GM19043 (cell line): ENCODE measurements at regions not wholly inside any gene's neighbourhood (a gene's known extent, or its start where the extent isn't known, plus 50 kb on each side); places are given as distances from the start of the nearest gene placed in this dataset.
"Not testable (repeated sequence)": the region's sequence is repeated elsewhere in the genome, so short reads cannot be mapped to it uniquely, and the experiment has no call there.

Experiments
- ATAC-seq: cut with Tn5 transposase; IDR thresholded peaks from one replicate; pipeline ENCODE4 v1.9.1; 2021; ENCODE audit warnings: low read depth; ENCODE audit not compliant: unreplicated experiment

DNA sequence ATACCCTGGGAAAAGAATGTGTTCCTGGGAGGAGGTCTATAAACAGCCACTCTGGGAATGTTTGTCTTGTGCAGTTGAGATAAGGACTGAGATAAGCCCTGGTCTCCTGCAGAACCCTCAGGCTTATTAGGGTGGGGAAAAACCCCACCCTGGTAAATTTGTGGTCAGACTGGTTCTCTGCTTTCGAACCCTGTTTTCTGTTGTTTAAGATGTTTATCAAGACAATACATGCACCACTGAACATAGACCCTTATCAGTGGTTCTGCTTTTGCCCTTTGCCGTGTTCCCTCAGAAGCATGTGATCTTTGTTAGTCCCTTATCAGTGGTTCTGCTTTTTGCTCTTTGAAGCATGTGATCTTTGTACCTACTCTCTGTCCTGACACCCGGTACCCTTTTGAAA, 956.0 kb downstream of the GRID1 start:
- not testable (repeated sequence) for ATAC-seq

GRCh38 chr10:85413570-85413969, 953.0 kb downstream of the GRID1 start:
- no peak for ATAC-seq

DNA sequence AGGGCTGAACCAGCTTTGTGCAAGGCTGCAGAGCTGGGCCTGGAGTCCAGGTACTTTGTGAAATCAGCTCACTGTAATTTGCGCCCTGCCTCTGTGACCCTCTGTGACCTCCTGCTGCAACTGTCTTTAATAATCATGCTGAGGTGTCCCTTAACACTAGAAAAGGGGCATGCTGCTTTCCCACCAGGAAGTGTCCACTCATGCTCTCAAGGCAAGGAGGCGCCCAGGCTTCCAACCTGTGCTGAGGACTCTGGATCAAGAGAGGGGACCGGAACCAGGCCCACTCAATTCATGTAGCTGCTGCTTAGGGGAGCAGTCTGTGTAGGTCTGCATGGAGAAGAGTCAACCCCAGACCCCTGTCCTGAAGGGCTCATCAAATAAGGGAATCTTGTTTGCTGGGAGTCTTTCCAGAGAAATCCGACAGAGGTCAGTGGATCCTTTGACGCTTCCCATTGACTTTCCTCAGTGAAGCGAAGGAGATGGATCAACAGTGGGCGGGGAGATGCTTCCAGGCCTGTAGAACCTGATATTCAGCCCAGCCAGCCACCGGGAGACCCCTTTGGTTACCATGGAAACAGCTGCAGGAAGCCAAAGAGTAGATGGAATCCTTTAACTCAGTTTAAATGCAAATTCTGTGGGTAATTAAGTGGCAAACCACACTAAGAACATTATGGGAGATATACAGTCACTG, 945.9 kb downstream of the GRID1 start:
- no peak for ATAC-seq

DNA sequence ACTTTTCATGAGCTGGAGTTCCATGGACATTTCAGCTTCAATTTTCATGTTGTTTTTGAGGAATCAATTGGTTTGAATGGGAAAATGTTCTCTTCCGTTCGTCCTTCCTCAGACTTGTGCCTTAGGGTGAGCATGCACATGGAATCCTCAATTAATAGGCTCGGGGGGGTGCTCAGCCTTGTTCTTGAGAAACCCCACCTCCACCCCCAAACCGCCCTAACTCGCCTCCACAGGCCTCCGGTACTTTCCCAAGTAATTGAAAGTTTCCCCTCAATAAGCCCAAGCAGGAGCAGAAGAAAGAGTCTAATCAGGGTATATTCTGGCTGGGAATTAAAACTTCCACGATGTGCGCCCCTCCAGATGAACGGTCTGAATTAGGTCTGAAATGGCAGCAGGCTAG, 945.2 kb downstream of the GRID1 start:
- no peak for ATAC-seq

- ATAC-seq, result no peak
Observed at GRCh38 chr10:85429126-85429525, 937.5 kb downstream of the GRID1 start.

- ATAC-seq, result no peak
Observed at GRCh38 chr10:85430991-85431390, 935.6 kb downstream of the GRID1 start.

DNA sequence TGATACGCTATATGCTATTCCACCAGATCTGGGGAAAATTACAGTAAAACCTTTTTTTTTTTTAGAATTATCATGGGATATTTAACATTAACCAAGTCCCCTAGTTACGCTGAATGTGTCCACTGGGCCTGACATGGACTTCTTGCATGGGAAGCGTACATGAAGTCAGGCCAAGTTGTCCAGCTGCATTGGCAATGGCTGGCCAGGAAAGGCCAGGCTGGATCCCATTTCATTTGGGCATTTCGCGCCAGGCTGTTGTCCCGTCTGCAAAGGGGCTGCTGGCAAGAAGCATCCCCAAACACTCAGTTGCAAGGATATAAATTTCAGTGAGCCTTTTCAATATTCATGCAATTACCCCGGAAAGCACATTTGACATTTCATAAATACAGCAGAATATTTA, 933.3 kb downstream of the GRID1 start:
- ATAC-seq, result no peak

GRCh38 chr10:85444868-85445267, 921.7 kb downstream of the GRID1 start:
- no peak for ATAC-seq

GRCh38 chr10:85445702-85446101, 920.9 kb downstream of the GRID1 start:
- ATAC-seq, result no peak

- no peak for ATAC-seq
Observed at GRCh38 chr10:85446827-85447226, 919.8 kb downstream of the GRID1 start.

DNA sequence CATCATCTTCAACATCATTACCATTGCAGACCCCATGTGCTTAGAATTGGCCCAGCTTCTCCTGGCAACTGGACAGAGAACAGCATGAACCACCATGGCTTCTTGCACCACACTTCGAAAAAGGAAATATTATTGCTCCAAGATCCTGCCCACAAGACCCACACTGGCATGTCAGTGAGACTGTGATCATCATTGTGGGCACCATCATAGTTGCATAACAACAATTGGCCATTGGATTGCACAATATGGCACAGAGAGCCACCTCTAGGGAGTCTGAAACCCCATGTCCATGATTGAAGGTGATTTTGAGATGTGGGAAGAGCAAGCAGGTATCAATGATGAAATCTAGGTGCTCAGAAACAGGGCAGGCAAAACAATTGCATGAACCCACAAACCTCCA, 918.9 kb downstream of the GRID1 start:
- ATAC-seq, result no peak

GRCh38 chr10:85448716-85449115, 917.9 kb downstream of the GRID1 start:
- ATAC-seq, result no peak

DNA sequence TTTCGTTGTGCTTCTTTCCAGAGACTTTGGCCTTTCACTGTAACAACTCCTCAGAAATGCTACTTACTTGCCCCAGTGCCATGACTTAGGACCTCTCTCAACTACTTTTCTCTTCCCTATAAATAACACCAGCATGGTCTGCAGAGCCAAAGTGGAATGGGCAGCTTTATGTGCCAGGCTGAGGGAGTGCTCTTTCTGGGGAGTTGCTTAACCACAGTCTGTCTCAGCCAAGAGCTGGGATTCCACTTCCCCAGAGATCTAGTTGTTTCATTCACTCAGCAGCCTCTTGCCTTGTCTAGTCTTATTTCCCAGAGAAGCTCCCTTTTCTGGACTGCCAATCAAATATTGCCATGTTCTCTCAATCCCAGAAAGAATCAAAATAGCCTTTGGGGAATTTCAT, 912.2 kb downstream of the GRID1 start:
- no peak for ATAC-seq

GRCh38 chr10:85457191-85457590, 909.4 kb downstream of the GRID1 start:
- no peak for ATAC-seq

GRCh38 chr10:85458324-85458723, 908.3 kb downstream of the GRID1 start:
- ATAC-seq, result no peak

DNA sequence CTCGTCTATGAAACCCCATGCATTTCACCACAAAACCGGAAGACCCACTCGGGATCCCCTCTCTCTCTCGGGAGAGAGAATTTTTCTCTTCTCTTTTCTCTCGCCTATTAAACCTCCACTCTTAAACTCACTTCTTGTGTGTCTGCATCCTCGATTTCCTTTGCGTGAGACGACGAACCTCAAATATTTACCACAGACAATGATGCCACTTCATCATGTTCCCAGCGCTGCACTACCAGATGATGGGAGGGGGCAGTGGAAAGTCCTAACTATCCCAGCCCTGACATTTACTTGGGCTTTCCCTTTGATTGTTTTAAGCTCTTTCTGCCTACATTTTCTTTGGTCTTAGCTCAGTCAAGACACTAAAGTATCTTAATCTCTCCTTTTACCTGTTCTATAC, 906.7 kb downstream of the GRID1 start:
- ATAC-seq, result no peak

- ATAC-seq, result no peak
Observed at GRCh38 chr10:85464336-85464735, 902.3 kb downstream of the GRID1 start.

- ATAC-seq, result no peak
Observed at GRCh38 chr10:85477979-85478378, 888.6 kb downstream of the GRID1 start.

DNA sequence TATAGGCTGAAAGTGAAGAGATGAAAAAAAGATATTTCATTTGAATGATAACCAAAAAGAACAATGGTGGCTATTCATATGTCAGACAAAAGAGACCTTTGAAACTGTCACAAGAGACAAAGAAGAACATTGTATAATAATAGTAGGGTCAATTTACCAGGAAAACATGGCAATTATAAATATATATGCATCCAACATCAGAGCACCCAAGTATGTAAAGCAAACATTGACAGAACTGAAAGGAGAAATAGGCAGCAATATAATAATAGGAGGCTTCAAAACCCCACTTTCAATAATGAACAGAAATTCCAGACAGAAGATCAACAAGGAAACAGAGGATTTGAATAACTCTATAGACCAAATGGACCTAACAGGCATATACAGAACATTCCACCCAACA, 876.2 kb downstream of the GRID1 start:
- ATAC-seq, result no peak

DNA sequence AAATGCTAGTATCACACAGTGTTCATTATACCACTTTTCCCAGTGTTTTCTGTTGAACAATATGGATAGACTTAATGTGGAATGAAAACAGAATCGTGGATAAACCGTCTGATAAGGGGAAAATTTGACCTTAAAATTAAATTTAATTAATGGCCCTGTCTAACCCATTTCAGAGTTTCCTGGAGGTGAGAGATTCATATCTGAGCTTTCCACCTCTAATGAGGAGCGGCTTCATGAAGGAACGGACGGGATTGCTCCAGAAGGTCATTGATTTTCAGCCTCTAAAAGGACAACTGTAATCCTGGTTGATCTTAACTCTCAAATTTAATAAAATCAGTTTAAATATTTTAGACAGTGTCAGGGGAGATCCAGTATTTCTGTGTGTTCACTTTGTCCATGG, 874.9 kb downstream of the GRID1 start:
- ATAC-seq, result no peak

GRCh38 chr10:85492684-85493083, 873.9 kb downstream of the GRID1 start:
- ATAC-seq, result no peak

GRCh38 chr10:85493703-85494102, 872.9 kb downstream of the GRID1 start:
- ATAC-seq, result no peak

DNA sequence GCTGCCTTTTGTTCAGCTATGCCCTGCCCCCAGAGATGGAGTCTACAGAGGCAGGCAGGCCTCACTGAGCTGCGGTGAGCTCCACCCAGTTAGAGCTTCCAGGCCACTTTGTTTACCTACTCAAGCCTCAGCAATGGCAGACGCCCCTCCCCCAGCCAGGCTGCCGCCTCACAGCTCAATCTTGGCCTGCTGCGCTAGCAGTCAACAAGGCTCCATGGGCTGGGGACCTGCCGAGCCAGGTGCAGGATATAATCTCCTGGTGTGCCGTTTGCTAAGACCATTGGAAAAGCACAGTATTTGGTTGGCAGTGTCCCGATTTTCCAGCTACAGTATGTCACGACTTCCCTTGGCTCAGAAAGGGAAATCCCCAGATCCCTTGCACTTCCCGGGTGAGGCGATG, 862.0 kb downstream of the GRID1 start:
- not testable (repeated sequence) for ATAC-seq
